ENCODE measurements at regions not wholly inside any gene's neighbourhood (a gene's known extent, or its start where the extent isn't known, plus 50 kb on each side); places are given as distances from the start of the nearest gene placed in this dataset.
"Not testable (repeated sequence)": the region's sequence is repeated elsewhere in the genome, so short reads cannot be mapped to it uniquely, and the experiment has no call there.

DNA sequence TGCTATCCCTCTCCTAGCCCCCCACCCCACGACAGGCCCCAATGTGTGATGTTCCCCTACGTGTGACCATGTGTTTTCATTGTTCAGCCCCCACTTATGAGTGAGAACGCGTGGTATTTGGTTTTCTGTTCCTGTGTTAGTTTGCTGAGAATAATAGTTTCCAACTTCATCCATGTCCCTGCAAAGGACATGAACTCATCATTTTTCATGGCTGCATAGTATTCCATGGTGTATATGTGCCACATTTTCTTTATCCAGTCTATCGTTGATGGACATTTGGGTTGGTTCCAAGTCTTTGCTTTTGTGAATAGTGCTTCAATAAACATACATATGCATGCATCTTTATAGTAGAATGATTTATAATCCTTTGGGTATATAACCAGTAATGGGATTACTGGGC lies 241.9 kb downstream of the RPAP3 start:
- H3K4me3 ChIP-seq (ENCODE audit: low read depth, low read length); H3K36me3 ChIP-seq (ENCODE audit: control insufficient read depth in 2 of 2, insufficient read depth in 1 of 2, low read length in 2 of 2); CTCF ChIA-PET; H3K4me1 ChIP-seq (ENCODE audit: control insufficient read depth, insufficient read depth, low read length); H3K9me3 ChIP-seq (ENCODE audit: control insufficient read depth, insufficient read depth, low read depth, low read length); POLR2A ChIA-PET; H3K27ac ChIP-seq (ENCODE audit: extremely low read depth, low read depth, low read length): not testable (repeated sequence)
- TF ChIP-seq, protein P1, sequence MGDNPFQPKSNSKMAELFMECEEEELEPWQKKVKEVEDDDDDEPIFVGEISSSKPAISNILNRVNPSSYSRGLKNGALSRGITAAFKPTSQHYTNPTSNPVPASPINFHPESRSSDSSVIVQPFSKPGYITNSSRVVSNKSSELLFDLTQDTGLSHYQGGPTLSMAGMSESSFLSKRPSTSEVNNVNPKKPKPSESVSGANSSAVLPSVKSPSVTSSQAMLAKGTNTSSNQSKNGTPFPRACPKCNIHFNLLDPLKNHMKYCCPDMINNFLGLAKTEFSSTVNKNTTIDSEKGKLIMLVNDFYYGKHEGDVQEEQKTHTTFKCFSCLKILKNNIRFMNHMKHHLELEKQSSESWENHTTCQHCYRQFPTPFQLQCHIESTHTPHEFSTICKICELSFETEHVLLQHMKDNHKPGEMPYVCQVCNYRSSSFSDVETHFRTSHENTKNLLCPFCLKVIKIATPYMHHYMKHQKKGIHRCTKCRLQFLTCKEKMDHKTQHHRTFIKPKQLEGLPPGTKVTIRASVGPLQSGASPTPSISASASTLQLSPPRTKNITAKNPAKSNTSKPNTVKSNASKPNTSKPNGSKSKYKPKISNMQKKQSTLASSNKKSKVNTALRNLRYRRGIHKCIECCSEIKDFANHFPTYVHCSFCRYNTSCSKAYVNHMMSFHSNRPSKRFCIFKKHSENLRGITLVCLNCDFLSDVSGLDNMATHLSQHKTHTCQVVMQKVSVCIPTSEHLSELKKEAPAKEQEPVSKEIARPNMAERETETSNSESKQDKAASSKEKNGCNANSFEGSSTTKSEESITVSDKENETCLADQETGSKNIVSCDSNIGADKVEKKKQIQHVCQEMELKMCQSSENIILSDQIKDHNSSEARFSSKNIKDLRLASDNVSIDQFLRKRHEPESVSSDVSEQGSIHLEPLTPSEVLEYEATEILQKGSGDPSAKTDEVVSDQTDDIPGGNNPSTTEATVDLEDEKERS (tag by site-specific recombination; IDR thresholded peaks at IDR 0.05) = peak; percentile 86; the same call in 1 of the 2 replicates
- peak; percentile 88 for TF ChIP-seq ZNF146 (tag by site-specific recombination; IDR thresholded peaks at IDR 0.05)

DNA sequence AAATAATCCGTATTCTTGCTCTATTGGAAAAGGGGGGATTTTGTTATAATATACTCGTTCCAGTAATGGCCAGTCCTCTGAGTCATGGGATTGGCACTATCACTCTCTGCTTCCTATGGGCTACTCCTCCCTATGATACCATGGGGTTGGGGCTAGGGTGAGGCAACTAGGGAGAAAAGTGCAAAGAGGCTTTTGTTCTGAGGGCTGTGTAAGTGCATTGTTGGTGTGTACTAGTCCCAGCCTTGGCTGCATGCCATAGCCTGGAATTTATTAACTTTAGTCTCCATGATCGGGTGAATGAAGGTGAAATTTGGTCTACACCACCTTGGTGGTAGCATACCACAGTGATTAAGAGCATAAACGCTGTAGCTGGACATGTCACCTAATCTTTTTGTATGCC lies 247.6 kb downstream of the RPAP3 start:
- Histone ChIP-seq H3K4me3 (ENCODE audit: low read depth, low read length) (no peak overlapping the region), H3K4me1 (ENCODE audit: control insufficient read depth, insufficient read depth, low read length) (no peaks in the 10 kb centered on the region), H3K9me3 (ENCODE audit: control insufficient read depth, insufficient read depth, low read depth, low read length) (no peaks in the 10 kb centered on the region), H3K27ac (ENCODE audit: extremely low read depth, low read depth, low read length) (no peak overlapping the region), H3K36me3 (ENCODE audit: control insufficient read depth in 2 of 2, insufficient read depth in 1 of 2, low read length in 2 of 2) (no peaks in the 10 kb centered on the region)
- POLR2A ChIA-PET = no interaction called here
- CTCF ChIA-PET = no interaction called here
- TF ChIP-seq SCRT2 (tag by site-specific recombination; IDR thresholded peaks at IDR 0.05) = no peak
- no peak for TF ChIP-seq ZNF624 (tag by site-specific recombination; IDR thresholded peaks at IDR 0.05)

DNA sequence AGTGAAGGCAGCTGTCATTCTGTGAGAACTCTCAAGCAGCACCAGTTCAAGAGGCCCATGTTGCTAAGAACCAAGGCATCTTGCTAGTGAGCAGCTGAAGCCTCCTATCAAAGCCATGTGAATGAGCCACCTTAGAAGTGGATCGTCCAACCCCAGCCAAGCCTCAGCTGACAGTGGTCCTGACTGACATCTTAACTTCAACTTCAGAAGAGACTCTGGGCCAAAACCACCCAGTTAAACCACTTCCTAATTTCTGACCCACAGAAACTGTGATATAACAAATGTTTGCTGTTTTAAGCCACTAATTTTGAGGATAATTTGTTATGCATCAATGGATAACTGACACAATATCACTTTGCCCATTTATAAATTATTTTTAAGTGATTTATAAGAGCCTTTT lies 256.0 kb downstream of the RPAP3 start:
- CTCF ChIA-PET = no interaction called here
- Histone ChIP-seq H3K9me3 (ENCODE audit: control insufficient read depth, insufficient read depth, low read depth, low read length) (no peaks in the 10 kb centered on the region), H3K4me1 (ENCODE audit: control insufficient read depth, insufficient read depth, low read length) (no peaks in the 10 kb centered on the region), H3K27ac (ENCODE audit: extremely low read depth, low read depth, low read length) (no peak overlapping the region), H3K4me3 (ENCODE audit: low read depth, low read length) (no peak overlapping the region), H3K36me3 (ENCODE audit: control insufficient read depth in 2 of 2, insufficient read depth in 1 of 2, low read length in 2 of 2) (no peaks in the 10 kb centered on the region)
- POLR2A ChIA-PET = no interaction called here
- no peak for TF ChIP-seq ZNF791 (tag by site-specific recombination; IDR thresholded peaks at IDR 0.05)
- TF ChIP-seq KLF8 (tag by site-specific recombination; IDR thresholded peaks at IDR 0.05) = no peak
- TF ChIP-seq, protein P2, sequence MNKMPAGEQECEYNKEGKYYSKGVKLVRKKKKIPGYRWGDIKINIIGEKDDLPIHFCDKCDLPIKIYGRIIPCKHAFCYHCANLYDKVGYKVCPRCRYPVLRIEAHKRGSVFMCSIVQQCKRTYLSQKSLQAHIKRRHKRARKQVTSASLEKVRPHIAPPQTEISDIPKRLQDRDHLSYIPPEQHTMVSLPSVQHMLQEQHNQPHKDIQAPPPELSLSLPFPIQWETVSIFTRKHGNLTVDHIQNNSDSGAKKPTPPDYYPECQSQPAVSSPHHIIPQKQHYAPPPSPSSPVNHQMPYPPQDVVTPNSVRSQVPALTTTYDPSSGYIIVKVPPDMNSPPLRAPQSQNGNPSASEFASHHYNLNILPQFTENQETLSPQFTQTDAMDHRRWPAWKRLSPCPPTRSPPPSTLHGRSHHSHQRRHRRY (tag by site-specific recombination; IDR thresholded peaks at IDR 0.05) = no peak
- TF ChIP-seq, protein P3, sequence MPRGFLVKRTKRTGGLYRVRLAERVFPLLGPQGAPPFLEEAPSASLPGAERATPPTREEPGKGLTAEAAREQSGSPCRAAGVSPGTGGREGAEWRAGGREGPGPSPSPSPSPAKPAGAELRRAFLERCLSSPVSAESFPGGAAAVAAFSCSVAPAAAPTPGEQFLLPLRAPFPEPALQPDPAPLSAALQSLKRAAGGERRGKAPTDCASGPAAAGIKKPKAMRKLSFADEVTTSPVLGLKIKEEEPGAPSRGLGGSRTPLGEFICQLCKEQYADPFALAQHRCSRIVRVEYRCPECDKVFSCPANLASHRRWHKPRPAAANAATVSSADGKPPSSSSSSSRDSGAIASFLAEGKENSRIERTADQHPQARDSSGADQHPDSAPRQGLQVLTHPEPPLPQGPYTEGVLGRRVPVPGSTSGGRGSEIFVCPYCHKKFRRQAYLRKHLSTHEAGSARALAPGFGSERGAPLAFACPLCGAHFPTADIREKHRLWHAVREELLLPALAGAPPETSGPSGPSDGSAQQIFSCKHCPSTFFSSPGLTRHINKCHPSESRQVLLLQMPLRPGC (tag by site-specific recombination; IDR thresholded peaks at IDR 0.05) = no peak
- no peak for TF ChIP-seq ZNF664 (tag by site-specific recombination; IDR thresholded peaks at IDR 0.05)
- no peak for TF ChIP-seq MYNN (tag by site-specific recombination; IDR thresholded peaks at IDR 0.05; ENCODE audit: borderline replicate concordance)
- TF ChIP-seq, protein P4, sequence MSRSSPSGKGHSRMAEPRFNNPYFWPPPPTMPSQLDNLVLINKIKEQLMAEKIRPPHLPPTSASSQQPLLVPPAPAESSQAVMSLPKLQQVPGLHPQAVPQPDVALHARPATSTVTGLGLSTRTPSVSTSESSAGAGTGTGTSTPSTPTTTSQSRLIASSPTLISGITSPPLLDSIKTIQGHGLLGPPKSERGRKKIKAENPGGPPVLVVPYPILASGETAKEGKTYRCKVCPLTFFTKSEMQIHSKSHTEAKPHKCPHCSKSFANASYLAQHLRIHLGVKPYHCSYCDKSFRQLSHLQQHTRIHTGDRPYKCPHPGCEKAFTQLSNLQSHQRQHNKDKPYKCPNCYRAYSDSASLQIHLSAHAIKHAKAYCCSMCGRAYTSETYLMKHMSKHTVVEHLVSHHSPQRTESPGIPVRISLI (tag by site-specific recombination; IDR thresholded peaks at IDR 0.05) = no peak
- no peak for TF ChIP-seq ZNF521 (tag by site-specific recombination; IDR thresholded peaks at IDR 0.05)
- no peak for TF ChIP-seq BCL11B (tag by site-specific recombination; IDR thresholded peaks at IDR 0.05; ENCODE audit: low read depth)
- TF ChIP-seq ZEB2 (tag by site-specific recombination; IDR thresholded peaks at IDR 0.05) = no peak
- TF ChIP-seq EGR2 (tag by site-specific recombination; IDR thresholded peaks at IDR 0.05; ENCODE audit: low read depth) = no peak
- TF ChIP-seq ZNF114 (tag by site-specific recombination; IDR thresholded peaks at IDR 0.05) = no peak
- TF ChIP-seq, protein P5, sequence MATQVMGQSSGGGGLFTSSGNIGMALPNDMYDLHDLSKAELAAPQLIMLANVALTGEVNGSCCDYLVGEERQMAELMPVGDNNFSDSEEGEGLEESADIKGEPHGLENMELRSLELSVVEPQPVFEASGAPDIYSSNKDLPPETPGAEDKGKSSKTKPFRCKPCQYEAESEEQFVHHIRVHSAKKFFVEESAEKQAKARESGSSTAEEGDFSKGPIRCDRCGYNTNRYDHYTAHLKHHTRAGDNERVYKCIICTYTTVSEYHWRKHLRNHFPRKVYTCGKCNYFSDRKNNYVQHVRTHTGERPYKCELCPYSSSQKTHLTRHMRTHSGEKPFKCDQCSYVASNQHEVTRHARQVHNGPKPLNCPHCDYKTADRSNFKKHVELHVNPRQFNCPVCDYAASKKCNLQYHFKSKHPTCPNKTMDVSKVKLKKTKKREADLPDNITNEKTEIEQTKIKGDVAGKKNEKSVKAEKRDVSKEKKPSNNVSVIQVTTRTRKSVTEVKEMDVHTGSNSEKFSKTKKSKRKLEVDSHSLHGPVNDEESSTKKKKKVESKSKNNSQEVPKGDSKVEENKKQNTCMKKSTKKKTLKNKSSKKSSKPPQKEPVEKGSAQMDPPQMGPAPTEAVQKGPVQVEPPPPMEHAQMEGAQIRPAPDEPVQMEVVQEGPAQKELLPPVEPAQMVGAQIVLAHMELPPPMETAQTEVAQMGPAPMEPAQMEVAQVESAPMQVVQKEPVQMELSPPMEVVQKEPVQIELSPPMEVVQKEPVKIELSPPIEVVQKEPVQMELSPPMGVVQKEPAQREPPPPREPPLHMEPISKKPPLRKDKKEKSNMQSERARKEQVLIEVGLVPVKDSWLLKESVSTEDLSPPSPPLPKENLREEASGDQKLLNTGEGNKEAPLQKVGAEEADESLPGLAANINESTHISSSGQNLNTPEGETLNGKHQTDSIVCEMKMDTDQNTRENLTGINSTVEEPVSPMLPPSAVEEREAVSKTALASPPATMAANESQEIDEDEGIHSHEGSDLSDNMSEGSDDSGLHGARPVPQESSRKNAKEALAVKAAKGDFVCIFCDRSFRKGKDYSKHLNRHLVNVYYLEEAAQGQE (tag by site-specific recombination; IDR thresholded peaks at IDR 0.05) = no peak
- TF ChIP-seq, protein P6, sequence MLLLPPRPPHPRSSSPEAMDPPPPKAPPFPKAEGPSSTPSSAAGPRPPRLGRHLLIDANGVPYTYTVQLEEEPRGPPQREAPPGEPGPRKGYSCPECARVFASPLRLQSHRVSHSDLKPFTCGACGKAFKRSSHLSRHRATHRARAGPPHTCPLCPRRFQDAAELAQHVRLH (tag by site-specific recombination; IDR thresholded peaks at IDR 0.05) = no peak
- TF ChIP-seq, protein P7, sequence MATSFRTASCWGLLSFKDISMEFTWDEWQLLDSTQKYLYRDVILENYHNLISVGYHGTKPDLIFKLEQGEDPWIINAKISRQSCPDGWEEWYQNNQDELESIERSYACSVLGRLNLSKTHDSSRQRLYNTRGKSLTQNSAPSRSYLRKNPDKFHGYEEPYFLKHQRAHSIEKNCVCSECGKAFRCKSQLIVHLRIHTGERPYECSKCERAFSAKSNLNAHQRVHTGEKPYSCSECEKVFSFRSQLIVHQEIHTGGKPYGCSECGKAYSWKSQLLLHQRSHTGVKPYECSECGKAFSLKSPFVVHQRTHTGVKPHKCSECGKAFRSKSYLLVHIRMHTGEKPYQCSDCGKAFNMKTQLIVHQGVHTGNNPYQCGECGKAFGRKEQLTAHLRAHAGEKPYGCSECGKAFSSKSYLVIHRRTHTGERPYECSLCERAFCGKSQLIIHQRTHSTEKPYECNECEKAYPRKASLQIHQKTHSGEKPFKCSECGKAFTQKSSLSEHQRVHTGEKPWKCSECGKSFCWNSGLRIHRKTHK (tag by site-specific recombination; IDR thresholded peaks at IDR 0.05) = no peak
- TF ChIP-seq ZNF324 (tag by site-specific recombination; IDR thresholded peaks at IDR 0.05) = no peak
